ENCODE measurements at regions not wholly inside any gene's neighbourhood (a gene's known extent, or its start where the extent isn't known, plus 50 kb on each side); places are given as distances from the start of the nearest gene placed in this dataset.

DNA sequence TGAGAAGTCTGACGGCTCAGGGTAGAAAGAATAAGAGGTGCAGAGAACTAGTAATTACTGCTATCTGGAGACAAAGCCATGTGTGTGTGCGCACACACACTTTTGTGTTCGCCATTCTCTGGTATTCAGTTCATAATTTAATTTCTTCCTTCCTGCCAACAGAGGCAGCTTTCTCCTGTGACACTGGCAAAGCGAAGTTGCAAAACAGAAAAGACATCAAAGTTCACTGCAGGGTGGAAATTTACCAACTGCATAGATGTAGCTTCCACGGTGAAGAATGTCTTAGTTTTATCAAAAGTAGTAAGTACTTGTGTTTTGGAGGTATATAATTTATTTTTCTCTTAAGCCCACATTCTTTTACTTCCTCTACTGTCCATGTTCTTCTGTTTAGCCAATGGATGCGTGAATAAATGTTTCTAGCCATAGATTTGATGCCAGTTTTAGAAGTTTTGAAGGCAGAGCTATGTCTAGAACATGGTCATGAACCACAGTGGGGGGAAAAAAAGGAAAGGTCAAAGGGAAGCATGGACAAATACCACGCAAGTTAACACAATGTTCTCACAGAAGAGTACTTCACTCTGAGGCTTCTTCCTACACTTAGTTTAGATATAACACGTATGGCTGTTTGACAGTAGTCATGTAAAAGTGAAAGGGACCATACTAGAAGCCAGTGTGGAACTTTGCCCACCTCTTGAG, 536.5 kb upstream of the GRIA1 start:
- FAIRE-seq: no peak
- H3K27ac ChIP-seq (ENCODE audit: low read depth, low read length): no peak overlapping the region
- no peaks in the 10 kb centered on the region for H3K36me3 Mint-ChIP-seq (ENCODE audit: low read depth, unreplicated experiment)

DNA sequence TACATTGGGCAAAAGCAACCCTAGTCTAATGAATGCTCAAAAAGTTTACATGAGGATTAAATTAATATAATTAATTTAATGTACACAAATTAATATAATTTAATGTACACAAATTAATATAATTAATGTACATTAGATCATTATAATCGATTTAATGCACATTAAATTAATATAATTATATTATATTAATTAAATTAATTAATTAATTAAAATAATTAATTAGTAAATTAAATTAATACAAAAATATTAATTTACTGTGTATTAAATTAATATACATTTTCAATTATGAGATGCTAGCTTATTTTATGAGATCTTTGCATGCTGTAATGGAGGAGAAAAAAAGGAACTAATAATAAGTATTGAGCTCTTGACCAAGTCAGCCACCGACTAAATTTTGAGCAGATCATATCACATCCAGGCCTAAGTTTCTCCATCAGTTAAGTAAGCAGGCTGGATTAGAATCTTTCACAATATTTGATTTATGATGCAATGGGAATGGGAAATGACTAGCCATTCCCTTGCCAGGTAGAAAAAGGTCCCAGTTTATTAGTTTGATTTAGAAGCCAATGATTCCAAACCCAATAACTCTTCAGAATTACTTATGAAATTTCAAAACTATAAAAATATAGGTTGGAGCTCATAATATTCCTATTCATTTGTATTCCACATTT, 533.4 kb upstream of the GRIA1 start:
- no peaks in the 10 kb centered on the region for H3K9me3 Mint-ChIP-seq (ENCODE audit: unreplicated experiment)
- H2AFZ ChIP-seq (ENCODE audit: low read depth, low read length): no peak overlapping the region
- FAIRE-seq: no peak

More for the DNA sequence above, 536.5 kb upstream of the GRIA1 start:
- Mint-ChIP-seq H3K9me3 (ENCODE audit: unreplicated experiment) (no peaks in the 10 kb centered on the region), H3K27me3 (ENCODE audit: low read depth, unreplicated experiment) (no peaks in the 10 kb centered on the region), H3K27ac (ENCODE audit: unreplicated experiment) (no peak overlapping the region), H3K4me1 (ENCODE audit: low read depth, unreplicated experiment) (no peaks in the 10 kb centered on the region), H3K4me3 (ENCODE audit: unreplicated experiment) (no peak overlapping the region)
- H3K4me3 ChIP-seq (ENCODE audit: insufficient read depth, low read depth, low read length): no peak overlapping the region
- no peaks in the 10 kb centered on the region for H4K20me1 ChIP-seq (ENCODE audit: insufficient read depth, low read length)
- no peaks in the 10 kb centered on the region for H3K9me3 ChIP-seq (ENCODE audit: insufficient read depth, low read depth, low read length)
- no peaks in the 10 kb centered on the region for H3K4me1 ChIP-seq (ENCODE audit: insufficient read depth, low read length)
- TF ChIP-seq, protein P1, sequence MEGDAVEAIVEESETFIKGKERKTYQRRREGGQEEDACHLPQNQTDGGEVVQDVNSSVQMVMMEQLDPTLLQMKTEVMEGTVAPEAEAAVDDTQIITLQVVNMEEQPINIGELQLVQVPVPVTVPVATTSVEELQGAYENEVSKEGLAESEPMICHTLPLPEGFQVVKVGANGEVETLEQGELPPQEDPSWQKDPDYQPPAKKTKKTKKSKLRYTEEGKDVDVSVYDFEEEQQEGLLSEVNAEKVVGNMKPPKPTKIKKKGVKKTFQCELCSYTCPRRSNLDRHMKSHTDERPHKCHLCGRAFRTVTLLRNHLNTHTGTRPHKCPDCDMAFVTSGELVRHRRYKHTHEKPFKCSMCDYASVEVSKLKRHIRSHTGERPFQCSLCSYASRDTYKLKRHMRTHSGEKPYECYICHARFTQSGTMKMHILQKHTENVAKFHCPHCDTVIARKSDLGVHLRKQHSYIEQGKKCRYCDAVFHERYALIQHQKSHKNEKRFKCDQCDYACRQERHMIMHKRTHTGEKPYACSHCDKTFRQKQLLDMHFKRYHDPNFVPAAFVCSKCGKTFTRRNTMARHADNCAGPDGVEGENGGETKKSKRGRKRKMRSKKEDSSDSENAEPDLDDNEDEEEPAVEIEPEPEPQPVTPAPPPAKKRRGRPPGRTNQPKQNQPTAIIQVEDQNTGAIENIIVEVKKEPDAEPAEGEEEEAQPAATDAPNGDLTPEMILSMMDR (IDR thresholded peaks at IDR 0.05; ENCODE audit: insufficient read depth, low read depth, low read length): no peak
- TF ChIP-seq EZH2 (IDR thresholded peaks at IDR 0.05; ENCODE audit: insufficient read depth, low read length): no peak
- H3K79me2 ChIP-seq (ENCODE audit: insufficient read depth, low read length): no peaks in the 10 kb centered on the region
- no peak for DNase-seq (ENCODE audit: low read depth)
- no peaks in the 10 kb centered on the region for H3K27me3 ChIP-seq (ENCODE audit: insufficient read depth, low read length)
- H2AFZ ChIP-seq (ENCODE audit: low read depth, low read length): no peak overlapping the region
- H3K36me3 ChIP-seq (ENCODE audit: insufficient read depth, low read length): no peaks in the 10 kb centered on the region
- no peak overlapping the region for H3K4me2 ChIP-seq (ENCODE audit: low read length)
- H3K9ac ChIP-seq (ENCODE audit: low read length): no peak overlapping the region

More for the DNA sequence above, 533.4 kb upstream of the GRIA1 start:
- H4K20me1 ChIP-seq (ENCODE audit: insufficient read depth, low read length): no peaks in the 10 kb centered on the region
- no peak for DNase-seq (ENCODE audit: low read depth)
- Mint-ChIP-seq H3K36me3 (ENCODE audit: low read depth, unreplicated experiment) (no peaks in the 10 kb centered on the region), H3K27me3 (ENCODE audit: low read depth, unreplicated experiment) (peaks cover 2% of the 10 kb centered on the region), H3K4me1 (ENCODE audit: low read depth, unreplicated experiment) (no peaks in the 10 kb centered on the region), H3K27ac (ENCODE audit: unreplicated experiment) (no peak overlapping the region), H3K4me3 (ENCODE audit: unreplicated experiment) (no peak overlapping the region)
- H3K27ac ChIP-seq (ENCODE audit: low read depth, low read length): no peak overlapping the region
- no peaks in the 10 kb centered on the region for H3K79me2 ChIP-seq (ENCODE audit: insufficient read depth, low read length)
- no peaks in the 10 kb centered on the region for H3K9me3 ChIP-seq (ENCODE audit: insufficient read depth, low read depth, low read length)
- H3K4me3 ChIP-seq (ENCODE audit: insufficient read depth, low read depth, low read length): no peak overlapping the region
- H3K4me2 ChIP-seq (ENCODE audit: low read length): no peak overlapping the region
- H3K27me3 ChIP-seq (ENCODE audit: insufficient read depth, low read length): no peaks in the 10 kb centered on the region
- no peaks in the 10 kb centered on the region for H3K36me3 ChIP-seq (ENCODE audit: insufficient read depth, low read length)
- no peak for TF ChIP-seq EZH2 (IDR thresholded peaks at IDR 0.05; ENCODE audit: insufficient read depth, low read length)
- TF ChIP-seq, protein P1 (IDR thresholded peaks at IDR 0.05; ENCODE audit: insufficient read depth, low read depth, low read length): no peak
- no peaks in the 10 kb centered on the region for H3K4me1 ChIP-seq (ENCODE audit: insufficient read depth, low read length)
- no peak overlapping the region for H3K9ac ChIP-seq (ENCODE audit: low read length)

All from astrocyte (in vitro differentiated cells and primary cell).